ENCODE measurements at regions not wholly inside any gene's neighbourhood (a gene's known extent, or its start where the extent isn't known, plus 50 kb on each side); places are given as distances from the start of the nearest gene placed in this dataset.

DNA sequence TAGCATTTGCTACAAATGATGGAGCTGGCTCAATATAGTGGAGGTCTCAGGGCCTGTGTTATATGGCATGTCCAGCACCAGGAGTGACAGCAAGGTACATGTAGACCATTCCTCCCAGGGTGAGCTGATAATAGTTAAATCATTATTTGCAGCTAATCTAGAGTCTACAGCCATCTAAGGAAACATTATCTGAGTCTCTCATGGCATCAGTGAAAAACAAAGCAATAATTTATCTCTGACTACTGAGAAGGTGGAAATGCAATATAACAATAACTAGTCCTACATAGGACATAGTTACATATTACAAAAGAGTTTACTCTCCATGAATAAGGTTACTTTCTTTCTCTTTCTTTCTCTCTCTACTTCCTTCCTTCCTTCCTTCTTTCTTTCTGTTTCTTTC is 143.4 kb upstream of the KCNK2 start:
- peaks cover 4% of the 10 kb centered on the region for H3K9me3 Mint-ChIP-seq (ENCODE audit: low read depth)
- H3K27ac Mint-ChIP-seq = no peak overlapping the region
- no peaks in the 10 kb centered on the region for H3K4me1 Mint-ChIP-seq
- no peak overlapping the region for H3K4me3 Mint-ChIP-seq
- CTCF ChIA-PET = interaction anchor here (0.7 kb wide), 1 partner anchor 51 kb away, joined by 3 read pairs; no protein-coding TSS in a partner anchor
- no peak for ATAC-seq
- H3K36me3 Mint-ChIP-seq = no peaks in the 10 kb centered on the region
- no peaks in the 10 kb centered on the region for H3K27me3 Mint-ChIP-seq
- DNase-seq = no peak

- peaks cover 4% of the 10 kb centered on the region for H3K9me3 Mint-ChIP-seq (ENCODE audit: low read depth)
- CTCF ChIA-PET = no interaction called here
- no peak overlapping the region for H3K4me3 Mint-ChIP-seq
- H3K27me3 Mint-ChIP-seq = no peaks in the 10 kb centered on the region
- no peaks in the 10 kb centered on the region for H3K4me1 Mint-ChIP-seq
- ATAC-seq = no peak
- no peak for DNase-seq
- H3K27ac Mint-ChIP-seq = no peak overlapping the region
- no peaks in the 10 kb centered on the region for H3K36me3 Mint-ChIP-seq
Measured at GRCh38 chr1:214941061-214941460, 141.5 kb upstream of the KCNK2 start.

GRCh38 chr1:214943054-214943453 is 139.5 kb upstream of the KCNK2 start:
- Mint-ChIP-seq H3K36me3 (no peaks in the 10 kb centered on the region), H3K9me3 (ENCODE audit: low read depth) (peaks cover 4% of the 10 kb centered on the region), H3K27me3 (no peaks in the 10 kb centered on the region), H3K4me1 (no peaks in the 10 kb centered on the region), H3K4me3 (no peak overlapping the region), H3K27ac (no peak overlapping the region)
- no peak for ATAC-seq
- CTCF ChIA-PET = no interaction called here
- DNase-seq = no peak

- Mint-ChIP-seq H3K4me1 (no peaks in the 10 kb centered on the region), H3K36me3 (no peaks in the 10 kb centered on the region), H3K9me3 (ENCODE audit: low read depth) (no peaks in the 10 kb centered on the region), H3K27me3 (no peaks in the 10 kb centered on the region), H3K27ac (no peak overlapping the region), H3K4me3 (no peak overlapping the region)
- ATAC-seq = no peak
- no peak for DNase-seq
- CTCF ChIA-PET = no interaction called here
Measured at GRCh38 chr1:214946615-214947014, 135.9 kb upstream of the KCNK2 start.

- H3K27me3 Mint-ChIP-seq = no peaks in the 10 kb centered on the region
- H3K9me3 Mint-ChIP-seq (ENCODE audit: low read depth) = no peaks in the 10 kb centered on the region
- ATAC-seq (no peak), DNase-seq (no peak)
- CTCF ChIA-PET = no interaction called here
- H3K4me1 Mint-ChIP-seq = no peaks in the 10 kb centered on the region
- H3K36me3 Mint-ChIP-seq = no peaks in the 10 kb centered on the region
- H3K4me3 Mint-ChIP-seq = no peak overlapping the region
- no peak overlapping the region for H3K27ac Mint-ChIP-seq
Measured at GRCh38 chr1:214952648-214953047, 129.9 kb upstream of the KCNK2 start.

DNA sequence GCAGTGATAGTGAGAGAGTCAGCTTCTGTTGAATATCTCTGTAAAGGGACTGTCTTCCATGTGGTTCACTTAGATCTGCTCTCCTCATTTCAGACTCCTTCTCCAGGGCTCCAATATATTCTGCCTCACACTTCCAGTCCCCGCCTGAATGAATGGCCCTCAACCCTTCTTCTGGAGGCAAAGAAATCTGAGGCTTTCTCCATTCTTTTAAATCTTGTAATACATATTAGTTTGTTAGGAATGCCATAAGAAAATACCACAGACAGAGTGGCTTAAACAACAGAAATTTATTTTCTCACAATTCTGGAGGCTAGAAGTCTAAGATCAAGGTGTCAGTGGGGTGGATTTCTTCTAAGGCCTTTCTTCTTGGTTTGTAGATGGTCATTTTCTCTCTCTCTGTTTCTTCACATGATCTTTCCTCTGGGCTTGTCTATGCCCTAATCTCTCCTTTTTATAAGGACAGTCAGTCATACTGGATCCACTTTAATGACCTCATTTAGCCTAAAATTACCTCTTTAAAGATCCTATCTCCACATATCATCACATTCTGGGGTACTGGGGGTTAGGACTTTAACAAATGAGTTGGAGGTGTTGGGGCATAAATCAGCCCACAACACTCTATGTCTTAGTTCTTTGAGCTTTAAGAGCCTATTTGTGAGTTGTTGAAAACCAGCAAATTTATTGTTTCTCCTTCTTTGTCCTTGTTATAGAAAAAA is 128.5 kb upstream of the KCNK2 start:
- Mint-ChIP-seq H3K9me3 (ENCODE audit: low read depth) (no peaks in the 10 kb centered on the region), H3K36me3 (no peaks in the 10 kb centered on the region), H3K27ac (no peak overlapping the region), H3K27me3 (no peaks in the 10 kb centered on the region), H3K4me1 (no peaks in the 10 kb centered on the region), H3K4me3 (no peak overlapping the region)
- no peak for DNase-seq
- ATAC-seq = no peak
- CTCF ChIA-PET = no interaction called here

DNA sequence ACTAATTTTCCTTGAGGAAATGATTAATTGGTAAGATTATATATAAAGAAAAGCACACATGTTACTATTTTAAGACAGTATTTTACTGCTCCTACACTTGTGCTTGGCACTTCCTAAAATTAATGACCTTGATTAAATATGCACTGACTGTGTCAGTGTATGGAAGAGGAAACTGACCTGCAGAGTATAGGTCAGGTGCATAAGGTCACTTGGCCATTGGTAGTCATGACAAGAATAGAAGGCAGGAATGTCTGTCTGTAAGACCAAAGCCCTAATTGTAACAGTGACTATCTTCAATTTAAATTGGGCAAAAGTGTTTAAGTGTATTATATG is 128.0 kb upstream of the KCNK2 start:
- CTCF ChIA-PET = no interaction called here
- DNase-seq (no peak), ATAC-seq (no peak)
- Mint-ChIP-seq H3K4me1 (no peaks in the 10 kb centered on the region), H3K36me3 (no peaks in the 10 kb centered on the region), H3K9me3 (ENCODE audit: low read depth) (no peaks in the 10 kb centered on the region), H3K4me3 (no peak overlapping the region), H3K27ac (no peak overlapping the region), H3K27me3 (no peaks in the 10 kb centered on the region)

DNA sequence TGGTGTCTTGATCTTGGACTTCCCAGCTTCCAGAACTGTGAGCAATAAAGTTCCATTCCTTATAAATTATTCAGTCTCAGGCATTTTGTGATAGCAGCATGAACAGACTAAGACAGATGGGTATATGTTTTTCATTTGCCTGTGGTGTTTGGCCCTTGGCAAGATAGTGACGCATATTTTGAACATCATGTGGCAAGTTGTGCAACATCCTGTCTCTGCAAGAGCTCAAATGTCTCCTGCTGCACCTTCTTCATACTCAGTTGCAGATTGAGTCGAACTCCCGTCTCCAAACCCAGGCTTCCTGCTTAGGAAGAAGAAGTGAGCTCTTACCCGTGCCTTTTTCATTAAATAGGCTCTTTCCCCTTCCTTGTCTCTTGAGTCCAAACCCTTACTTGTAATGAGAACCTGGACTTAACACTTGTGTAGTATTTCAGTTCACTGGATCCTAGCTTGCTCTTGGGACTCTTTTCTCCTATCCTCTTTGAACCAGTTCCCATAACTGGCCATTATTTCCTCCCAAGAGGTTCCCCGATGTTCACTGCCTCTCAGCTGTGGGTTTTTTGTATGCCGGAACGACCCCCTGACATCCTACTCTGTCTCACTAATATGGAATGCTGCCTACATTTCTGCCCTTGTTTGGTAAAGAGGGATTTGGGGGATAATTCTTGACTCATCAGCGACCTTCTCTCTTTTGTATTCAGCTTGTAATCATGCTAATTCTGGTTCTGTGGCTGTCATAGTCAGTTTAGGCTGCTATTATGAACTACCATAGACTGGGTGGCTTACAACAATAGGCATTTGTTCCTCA is 125.0 kb upstream of the KCNK2 start:
- Mint-ChIP-seq H3K27ac (no peak overlapping the region), H3K4me3 (no peak overlapping the region), H3K36me3 (no peaks in the 10 kb centered on the region), H3K27me3 (no peaks in the 10 kb centered on the region), H3K4me1 (no peaks in the 10 kb centered on the region), H3K9me3 (ENCODE audit: low read depth) (no peaks in the 10 kb centered on the region)
- no peak for DNase-seq
- CTCF ChIA-PET = no interaction called here
- no peak for ATAC-seq

DNA sequence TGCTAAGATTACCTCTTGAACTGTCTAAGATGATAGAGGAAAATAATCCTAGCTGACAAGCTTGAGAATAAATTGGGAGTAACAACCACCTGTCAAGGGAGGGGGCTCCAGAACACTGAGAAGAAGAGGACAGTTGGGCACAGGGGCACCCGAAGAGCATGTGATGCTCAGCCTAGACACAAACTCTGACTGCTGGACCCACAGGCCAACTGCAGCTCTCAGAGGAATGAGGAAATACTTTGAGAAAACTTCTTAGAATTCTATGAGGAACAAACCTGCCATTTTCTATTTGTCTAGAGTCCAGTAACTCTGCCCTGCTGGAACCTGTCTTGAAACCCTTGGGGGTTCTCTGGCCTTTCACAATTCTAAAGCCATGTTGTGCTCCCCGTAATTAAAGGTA is 124.1 kb upstream of the KCNK2 start:
- Mint-ChIP-seq H3K9me3 (ENCODE audit: low read depth) (no peaks in the 10 kb centered on the region), H3K4me3 (no peak overlapping the region), H3K4me1 (no peaks in the 10 kb centered on the region), H3K36me3 (no peaks in the 10 kb centered on the region), H3K27ac (no peak overlapping the region), H3K27me3 (no peaks in the 10 kb centered on the region)
- CTCF ChIA-PET = no interaction called here
- no peak for DNase-seq
- no peak for ATAC-seq

DNA sequence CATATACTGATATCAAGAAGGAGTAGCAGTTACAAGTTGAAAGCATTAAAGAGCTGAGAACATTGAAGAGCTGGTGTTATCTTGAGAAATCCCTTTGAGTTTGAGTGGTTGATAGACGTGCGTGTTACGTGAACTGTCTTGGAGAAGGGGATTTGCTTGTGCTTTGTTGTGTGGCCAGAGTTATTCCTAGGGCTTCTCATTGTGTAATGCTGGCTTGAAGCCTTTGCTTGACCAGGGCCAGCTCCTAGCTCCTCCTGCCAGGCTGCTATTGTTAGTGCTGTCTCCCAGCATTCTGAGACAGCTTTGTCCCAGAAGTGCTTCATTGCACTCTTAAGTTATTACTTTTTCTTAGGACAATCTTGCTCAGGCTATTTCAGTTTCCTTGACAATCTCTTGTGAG is 116.2 kb upstream of the KCNK2 start:
- no peaks in the 10 kb centered on the region for H3K4me1 Mint-ChIP-seq
- H3K27ac Mint-ChIP-seq = no peak overlapping the region
- ATAC-seq (no peak), DNase-seq (no peak)
- CTCF ChIA-PET = no interaction called here
- no peak overlapping the region for H3K4me3 Mint-ChIP-seq
- no peaks in the 10 kb centered on the region for H3K27me3 Mint-ChIP-seq
- H3K36me3 Mint-ChIP-seq = no peaks in the 10 kb centered on the region
- H3K9me3 Mint-ChIP-seq (ENCODE audit: low read depth) = no peaks in the 10 kb centered on the region

GRCh38 chr1:214967865-214968575 is 114.5 kb upstream of the KCNK2 start:
- CTCF ChIA-PET = no interaction called here
- no peak for ATAC-seq
- no peak for DNase-seq
- H3K27me3 Mint-ChIP-seq = no peaks in the 10 kb centered on the region
- no peaks in the 10 kb centered on the region for H3K9me3 Mint-ChIP-seq (ENCODE audit: low read depth)
- no peaks in the 10 kb centered on the region for H3K36me3 Mint-ChIP-seq
- no peak overlapping the region for H3K4me3 Mint-ChIP-seq
- H3K27ac Mint-ChIP-seq = no peak overlapping the region
- H3K4me1 Mint-ChIP-seq = no peaks in the 10 kb centered on the region

DNA sequence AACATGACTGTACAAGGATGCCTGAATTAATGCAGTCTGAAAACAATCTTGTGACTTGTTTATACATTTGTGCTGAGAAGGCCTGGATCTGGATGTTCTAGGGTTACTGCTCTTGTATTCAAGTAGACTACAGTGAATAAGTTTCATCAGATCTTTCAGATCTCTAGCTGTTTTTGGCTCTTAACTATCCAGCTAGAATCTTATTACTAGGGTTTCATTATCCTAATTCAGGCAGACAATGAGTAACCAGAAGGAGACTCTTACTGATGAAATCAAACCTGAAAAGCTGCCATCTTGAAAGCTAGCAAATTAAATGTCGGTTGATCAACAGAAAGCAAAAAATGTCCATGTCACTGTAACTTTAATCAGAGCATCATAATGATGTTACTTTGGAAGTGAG is 112.5 kb upstream of the KCNK2 start:
- Mint-ChIP-seq H3K9me3 (ENCODE audit: low read depth) (no peaks in the 10 kb centered on the region), H3K4me3 (no peak overlapping the region), H3K4me1 (no peaks in the 10 kb centered on the region), H3K36me3 (no peaks in the 10 kb centered on the region), H3K27me3 (no peaks in the 10 kb centered on the region), H3K27ac (no peak overlapping the region)
- no peak for DNase-seq
- CTCF ChIA-PET = no interaction called here
- ATAC-seq = no peak

DNA sequence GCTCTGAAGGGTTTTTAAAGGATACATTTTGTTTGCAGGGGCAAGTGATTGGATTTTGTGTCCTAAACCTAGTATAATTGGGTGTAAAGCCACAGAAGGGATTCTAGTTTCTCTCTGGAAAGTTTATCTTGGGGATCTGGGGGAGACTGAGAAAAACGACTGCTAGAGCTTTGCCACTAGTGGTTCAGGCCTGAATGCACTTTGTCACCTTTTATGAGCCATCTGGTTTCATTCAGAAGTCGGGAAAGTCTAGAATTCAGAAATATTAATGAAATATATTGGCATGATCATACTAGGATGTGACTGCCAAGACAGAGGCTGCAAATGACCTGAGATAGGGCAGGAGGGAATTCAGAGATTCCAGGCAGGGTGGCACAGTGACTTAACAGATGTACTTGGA is 111.5 kb upstream of the KCNK2 start:
- DNase-seq = no peak
- H3K27me3 Mint-ChIP-seq = no peaks in the 10 kb centered on the region
- CTCF ChIA-PET = no interaction called here

DNA sequence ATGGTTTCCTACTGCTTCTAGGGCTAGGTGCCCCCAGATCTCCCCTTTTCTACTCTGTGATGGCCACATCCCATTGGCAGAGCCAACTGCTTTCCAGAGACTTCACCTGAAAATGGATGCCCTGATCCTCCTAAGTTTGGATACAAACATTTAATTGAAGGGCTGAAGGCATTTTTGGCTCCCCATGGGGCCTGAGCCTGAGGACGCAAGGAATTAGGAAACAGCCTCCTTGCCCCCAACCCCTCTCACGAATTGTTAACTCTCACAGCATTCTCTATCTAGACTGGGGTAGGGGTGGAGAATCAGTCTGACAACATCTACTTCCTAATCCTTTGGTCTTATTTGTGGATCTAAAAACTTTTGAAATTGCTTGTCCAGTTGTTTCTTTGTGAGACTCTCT is 108.5 kb upstream of the KCNK2 start:
- Mint-ChIP-seq H3K4me3 (no peak overlapping the region), H3K4me1 (no peaks in the 10 kb centered on the region), H3K9me3 (ENCODE audit: low read depth) (peaks cover 3% of the 10 kb centered on the region), H3K27ac (no peak overlapping the region), H3K36me3 (no peaks in the 10 kb centered on the region), H3K27me3 (no peaks in the 10 kb centered on the region)
- DNase-seq (no peak), ATAC-seq (no peak)
- CTCF ChIA-PET = no interaction called here

More for the DNA sequence above, 111.5 kb upstream of the KCNK2 start:
- no peak overlapping the region for H3K27ac Mint-ChIP-seq
- no peak overlapping the region for H3K4me3 Mint-ChIP-seq
- ATAC-seq = no peak
- H3K36me3 Mint-ChIP-seq = no peaks in the 10 kb centered on the region
- H3K4me1 Mint-ChIP-seq = no peaks in the 10 kb centered on the region
- H3K9me3 Mint-ChIP-seq (ENCODE audit: low read depth) = no peaks in the 10 kb centered on the region
